ENCODE measurements at regions not wholly inside any gene's neighbourhood (a gene's known extent, or its start where the extent isn't known, plus 50 kb on each side); places are given as distances from the start of the nearest gene placed in this dataset.

- no peak overlapping the region for H3K4me3 ChIP-seq
- H3K4me1 ChIP-seq (ENCODE audit: insufficient read depth): no peaks in the 10 kb centered on the region
- H3K36me3 ChIP-seq: no peaks in the 10 kb centered on the region
- DNase-seq: no peak
- H3K27ac ChIP-seq: no peak overlapping the region
- intact Hi-C loops (cut with DNase I): no loop called here
- no peaks in the 10 kb centered on the region for H3K27me3 ChIP-seq
- no peaks in the 10 kb centered on the region for H3K9me3 ChIP-seq
- TF ChIP-seq EP300 (IDR thresholded peaks at IDR 0.05): no peak
- TF ChIP-seq, protein P1, sequence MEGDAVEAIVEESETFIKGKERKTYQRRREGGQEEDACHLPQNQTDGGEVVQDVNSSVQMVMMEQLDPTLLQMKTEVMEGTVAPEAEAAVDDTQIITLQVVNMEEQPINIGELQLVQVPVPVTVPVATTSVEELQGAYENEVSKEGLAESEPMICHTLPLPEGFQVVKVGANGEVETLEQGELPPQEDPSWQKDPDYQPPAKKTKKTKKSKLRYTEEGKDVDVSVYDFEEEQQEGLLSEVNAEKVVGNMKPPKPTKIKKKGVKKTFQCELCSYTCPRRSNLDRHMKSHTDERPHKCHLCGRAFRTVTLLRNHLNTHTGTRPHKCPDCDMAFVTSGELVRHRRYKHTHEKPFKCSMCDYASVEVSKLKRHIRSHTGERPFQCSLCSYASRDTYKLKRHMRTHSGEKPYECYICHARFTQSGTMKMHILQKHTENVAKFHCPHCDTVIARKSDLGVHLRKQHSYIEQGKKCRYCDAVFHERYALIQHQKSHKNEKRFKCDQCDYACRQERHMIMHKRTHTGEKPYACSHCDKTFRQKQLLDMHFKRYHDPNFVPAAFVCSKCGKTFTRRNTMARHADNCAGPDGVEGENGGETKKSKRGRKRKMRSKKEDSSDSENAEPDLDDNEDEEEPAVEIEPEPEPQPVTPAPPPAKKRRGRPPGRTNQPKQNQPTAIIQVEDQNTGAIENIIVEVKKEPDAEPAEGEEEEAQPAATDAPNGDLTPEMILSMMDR (IDR thresholded peaks at IDR 0.05): no peak
- TF ChIP-seq POLR2A (IDR thresholded peaks at IDR 0.05): no peak
- WGBS, 3 donors: 74 to 79% (median 77%) methylated on average over 2 of the region's 2 CpGs
These were observed 197.4 kb downstream of the FBXO15 start for GRCh38 chr18:73950116-73950700.

DNA sequence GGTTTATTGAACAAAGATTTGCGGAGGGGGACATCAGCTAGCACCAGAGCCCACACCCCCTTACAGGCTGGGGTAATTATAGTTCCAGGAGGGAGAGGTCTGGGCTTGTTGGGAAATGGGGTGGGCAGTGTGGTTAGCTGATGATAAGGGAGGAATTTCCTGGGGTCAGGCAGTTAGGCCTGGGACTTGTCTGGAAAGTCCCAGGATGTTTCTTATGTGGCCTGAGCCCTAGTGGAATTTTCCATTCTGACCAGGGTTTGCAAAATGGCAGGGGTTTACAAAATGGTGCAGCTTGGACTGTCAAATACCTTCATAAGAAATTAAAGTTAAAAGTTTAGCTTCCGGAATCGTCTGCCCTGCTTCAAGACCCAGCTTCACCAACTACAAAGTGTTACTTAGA lies 199.1 kb downstream of the FBXO15 start:
- no peak for DNase-seq
- TF ChIP-seq POLR2A (IDR thresholded peaks at IDR 0.05) (no peak), EP300 (IDR thresholded peaks at IDR 0.05) (no peak)
- TF ChIP-seq, protein P1 (IDR thresholded peaks at IDR 0.05): no peak
- no peak overlapping the region for H3K4me3 ChIP-seq
- no peak overlapping the region for H3K27ac ChIP-seq
- no peaks in the 10 kb centered on the region for H3K4me1 ChIP-seq (ENCODE audit: insufficient read depth)
- H3K9me3 ChIP-seq: no peaks in the 10 kb centered on the region
- H3K27me3 ChIP-seq: no peaks in the 10 kb centered on the region
- H3K36me3 ChIP-seq: no peaks in the 10 kb centered on the region
- intact Hi-C loops (cut with DNase I): no loop called here
- WGBS, 3 donors: 74 to 84% (median 82%) methylated on average over 3 of the region's 3 CpGs

GRCh38 chr18:73948084-73948483 lies 199.6 kb downstream of the FBXO15 start:
- H3K4me3 ChIP-seq: no peak overlapping the region
- H3K36me3 ChIP-seq: no peaks in the 10 kb centered on the region
- H3K4me1 ChIP-seq (ENCODE audit: insufficient read depth): no peaks in the 10 kb centered on the region
- H3K9me3 ChIP-seq: no peaks in the 10 kb centered on the region
- H3K27ac ChIP-seq: no peak overlapping the region
- DNase-seq: no peak
- intact Hi-C loops (cut with DNase I): no loop called here
- TF ChIP-seq POLR2A (IDR thresholded peaks at IDR 0.05) (no peak), EP300 (IDR thresholded peaks at IDR 0.05) (no peak)
- TF ChIP-seq, protein P1 (IDR thresholded peaks at IDR 0.05): no peak
- 24 to 32% (median 28%) methylated on average over 4 of the region's 4 CpGs for WGBS, 3 donors
- H3K27me3 ChIP-seq: no peaks in the 10 kb centered on the region

DNA sequence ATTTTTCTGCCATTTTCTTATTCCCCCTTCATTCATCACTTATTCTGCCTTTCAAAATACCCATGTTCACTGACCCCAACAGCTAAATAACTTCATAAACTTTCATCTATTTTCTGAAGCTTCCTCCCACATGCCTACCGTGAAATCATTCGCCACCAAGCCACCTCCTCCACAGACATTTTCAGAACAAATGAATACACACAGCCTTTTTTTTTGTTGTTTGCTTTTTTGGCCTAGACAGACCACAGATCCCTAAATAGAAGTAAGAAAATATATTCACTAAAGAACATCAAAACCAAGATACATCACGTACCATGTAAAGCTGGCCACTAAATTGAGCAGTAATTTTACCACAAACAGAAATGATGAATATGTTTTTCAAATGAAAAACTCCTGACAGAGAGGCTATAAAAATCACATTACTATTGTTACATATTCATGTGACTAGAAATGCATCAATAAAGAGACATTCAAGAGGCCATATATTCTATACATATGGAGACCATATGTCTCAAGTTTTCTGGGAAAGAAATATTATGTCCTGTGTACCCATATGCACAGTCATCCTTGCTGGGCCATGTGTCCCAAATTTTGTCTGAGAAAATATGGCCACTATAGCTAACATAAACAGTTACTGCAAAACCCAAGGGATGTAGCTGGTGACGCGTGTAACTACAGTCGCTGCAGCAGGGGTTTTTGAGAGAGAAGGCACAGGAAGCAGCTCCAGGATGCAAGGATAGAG lies 200.3 kb downstream of the FBXO15 start:
- intact Hi-C loops (cut with DNase I): no loop called here
- TF ChIP-seq, protein P1 (IDR thresholded peaks at IDR 0.05): no peak
- TF ChIP-seq POLR2A (IDR thresholded peaks at IDR 0.05) (no peak), EP300 (IDR thresholded peaks at IDR 0.05) (no peak)

More for the DNA sequence above, 200.3 kb downstream of the FBXO15 start:
- no peak overlapping the region for H3K27ac ChIP-seq
- no peak overlapping the region for H3K4me3 ChIP-seq
- H3K27me3 ChIP-seq: no peaks in the 10 kb centered on the region
- DNase-seq: no peak
- no peaks in the 10 kb centered on the region for H3K9me3 ChIP-seq
- no peaks in the 10 kb centered on the region for H3K4me1 ChIP-seq (ENCODE audit: insufficient read depth)
- 55 to 62% (median 59%) methylated on average over 6 of the region's 6 CpGs for WGBS, 3 donors
- no peaks in the 10 kb centered on the region for H3K36me3 ChIP-seq
